ENCODE measurements at regions not wholly inside any gene's neighbourhood (a gene's known extent, or its start where the extent isn't known, plus 50 kb on each side); places are given as distances from the start of the nearest gene placed in this dataset.

DNA sequence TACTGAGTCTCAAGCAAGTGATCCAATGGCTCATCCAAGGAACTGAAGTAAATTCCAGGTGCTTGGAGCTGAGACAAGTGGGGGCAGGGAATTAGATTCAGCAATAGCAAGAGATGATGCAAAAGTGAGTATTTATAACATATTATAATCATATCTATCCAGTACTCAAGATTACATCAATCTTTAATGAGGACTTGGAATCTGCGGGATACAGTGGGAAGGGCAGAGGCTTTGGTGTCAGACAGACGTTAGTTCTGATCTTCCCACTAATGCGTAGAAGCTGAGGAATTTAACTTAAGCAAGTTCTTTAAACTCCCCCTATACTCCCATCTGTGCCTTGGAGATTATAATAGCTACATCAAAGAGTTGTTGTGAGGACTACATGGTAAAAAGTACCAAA lies 143.4 kb upstream of the NWD2 start:
- Histone ChIP-seq H3K79me2 (ENCODE audit: control insufficient read depth, low read length) (no peaks in the 10 kb centered on the region), H3K4me3 (ENCODE audit: low read length) (no peak overlapping the region), H3K9me2 (replicated peaks; ENCODE audit: control insufficient read depth, low read length) (no peaks in the 10 kb centered on the region), H4K20me1 (ENCODE audit: control insufficient read depth, insufficient read depth, low read depth, low read length) (no peaks in the 10 kb centered on the region), H3K27ac (ENCODE audit: low read depth, low read length) (no peak overlapping the region), H3F3A (ENCODE audit: control insufficient read depth, insufficient read depth) (no peaks in the 10 kb centered on the region), H3K36me3 (ENCODE audit: control insufficient read depth, low read length) (no peaks in the 10 kb centered on the region), H3K27me3 (ENCODE audit: control insufficient read depth, low read length) (no peaks in the 10 kb centered on the region), H3K4me1 (ENCODE audit: control insufficient read depth, low read length) (no peaks in the 10 kb centered on the region), H3K4me2 (ENCODE audit: low read length) (no peak overlapping the region), H3K9me3 (ENCODE audit: control insufficient read depth, insufficient read depth, low read length) (no peaks in the 10 kb centered on the region)
- TF ChIP-seq, protein P1, sequence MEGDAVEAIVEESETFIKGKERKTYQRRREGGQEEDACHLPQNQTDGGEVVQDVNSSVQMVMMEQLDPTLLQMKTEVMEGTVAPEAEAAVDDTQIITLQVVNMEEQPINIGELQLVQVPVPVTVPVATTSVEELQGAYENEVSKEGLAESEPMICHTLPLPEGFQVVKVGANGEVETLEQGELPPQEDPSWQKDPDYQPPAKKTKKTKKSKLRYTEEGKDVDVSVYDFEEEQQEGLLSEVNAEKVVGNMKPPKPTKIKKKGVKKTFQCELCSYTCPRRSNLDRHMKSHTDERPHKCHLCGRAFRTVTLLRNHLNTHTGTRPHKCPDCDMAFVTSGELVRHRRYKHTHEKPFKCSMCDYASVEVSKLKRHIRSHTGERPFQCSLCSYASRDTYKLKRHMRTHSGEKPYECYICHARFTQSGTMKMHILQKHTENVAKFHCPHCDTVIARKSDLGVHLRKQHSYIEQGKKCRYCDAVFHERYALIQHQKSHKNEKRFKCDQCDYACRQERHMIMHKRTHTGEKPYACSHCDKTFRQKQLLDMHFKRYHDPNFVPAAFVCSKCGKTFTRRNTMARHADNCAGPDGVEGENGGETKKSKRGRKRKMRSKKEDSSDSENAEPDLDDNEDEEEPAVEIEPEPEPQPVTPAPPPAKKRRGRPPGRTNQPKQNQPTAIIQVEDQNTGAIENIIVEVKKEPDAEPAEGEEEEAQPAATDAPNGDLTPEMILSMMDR (IDR thresholded peaks at IDR 0.05; ENCODE audit: low read depth, low read length, poor library complexity, severe bottlenecking): no peak
- no peak for TF ChIP-seq EZH2phosphoT487 (IDR thresholded peaks at IDR 0.05; ENCODE audit: borderline replicate concordance, low read length)

DNA sequence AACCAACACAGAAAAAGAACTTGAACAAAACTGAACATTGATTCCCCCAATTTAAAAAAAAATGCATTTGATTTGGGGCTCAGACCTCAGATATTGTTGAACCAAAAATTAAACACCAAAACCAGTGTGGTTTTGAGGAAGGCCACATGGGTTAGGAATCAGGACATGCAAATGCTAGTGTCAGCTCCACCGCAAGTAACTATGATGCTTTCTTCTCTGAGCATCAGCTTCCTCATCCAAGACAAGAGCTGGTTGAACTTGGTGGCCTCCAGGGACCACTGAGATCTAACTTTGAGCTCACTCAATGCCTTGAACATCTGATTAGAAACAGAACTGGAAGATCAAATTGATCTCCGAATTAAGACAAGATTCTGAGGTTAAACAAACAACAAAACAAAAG lies 142.9 kb upstream of the NWD2 start:
- H3F3A ChIP-seq (ENCODE audit: control insufficient read depth, insufficient read depth): no peaks in the 10 kb centered on the region
- no peak overlapping the region for H3K4me3 ChIP-seq (ENCODE audit: low read length)
- no peak overlapping the region for H3K27ac ChIP-seq (ENCODE audit: low read depth, low read length)
- H4K20me1 ChIP-seq (ENCODE audit: control insufficient read depth, insufficient read depth, low read depth, low read length): no peaks in the 10 kb centered on the region
- TF ChIP-seq, protein P1 (IDR thresholded peaks at IDR 0.05; ENCODE audit: low read depth, low read length, poor library complexity, severe bottlenecking): no peak
- no peak for TF ChIP-seq EZH2phosphoT487 (IDR thresholded peaks at IDR 0.05; ENCODE audit: borderline replicate concordance, low read length)
- H3K4me2 ChIP-seq (ENCODE audit: low read length): no peak overlapping the region
- no peaks in the 10 kb centered on the region for H3K9me2 ChIP-seq (replicated peaks; ENCODE audit: control insufficient read depth, low read length)
- no peaks in the 10 kb centered on the region for H3K9me3 ChIP-seq (ENCODE audit: control insufficient read depth, insufficient read depth, low read length)
- H3K27me3 ChIP-seq (ENCODE audit: control insufficient read depth, low read length): no peaks in the 10 kb centered on the region
- H3K4me1 ChIP-seq (ENCODE audit: control insufficient read depth, low read length): no peaks in the 10 kb centered on the region
- no peaks in the 10 kb centered on the region for H3K36me3 ChIP-seq (ENCODE audit: control insufficient read depth, low read length)
- no peaks in the 10 kb centered on the region for H3K79me2 ChIP-seq (ENCODE audit: control insufficient read depth, low read length)

DNA sequence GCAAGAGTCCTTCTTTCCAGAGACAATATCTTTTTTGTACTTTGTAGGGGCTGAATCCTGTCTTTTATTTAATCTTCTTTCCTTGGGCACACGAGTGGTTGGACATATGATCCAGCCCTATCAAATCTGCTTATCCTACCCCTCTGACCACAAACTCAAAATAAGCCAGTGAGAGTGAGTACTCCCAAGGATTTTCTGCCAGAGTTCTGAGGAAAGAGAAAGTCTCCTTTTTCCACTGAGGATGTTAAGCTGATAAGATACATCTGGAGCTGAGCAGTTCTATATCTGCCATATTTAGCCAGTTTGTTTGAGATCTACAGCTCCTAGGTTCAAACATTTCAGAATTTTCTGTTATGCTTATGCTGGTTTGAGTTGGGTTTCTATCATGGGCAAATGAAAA lies 134.8 kb upstream of the NWD2 start:
- no peak overlapping the region for H3K4me3 ChIP-seq (ENCODE audit: low read length)
- H4K20me1 ChIP-seq (ENCODE audit: control insufficient read depth, insufficient read depth, low read depth, low read length): no peaks in the 10 kb centered on the region
- no peaks in the 10 kb centered on the region for H3K79me2 ChIP-seq (ENCODE audit: control insufficient read depth, low read length)
- H3K4me1 ChIP-seq (ENCODE audit: control insufficient read depth, low read length): no peaks in the 10 kb centered on the region
- H3K36me3 ChIP-seq (ENCODE audit: control insufficient read depth, low read length): no peaks in the 10 kb centered on the region
- no peak for TF ChIP-seq EZH2phosphoT487 (IDR thresholded peaks at IDR 0.05; ENCODE audit: borderline replicate concordance, low read length)
- TF ChIP-seq, protein P1 (IDR thresholded peaks at IDR 0.05; ENCODE audit: low read depth, low read length, poor library complexity, severe bottlenecking): no peak
- H3F3A ChIP-seq (ENCODE audit: control insufficient read depth, insufficient read depth): no peaks in the 10 kb centered on the region
- no peaks in the 10 kb centered on the region for H3K9me3 ChIP-seq (ENCODE audit: control insufficient read depth, insufficient read depth, low read length)
- no peaks in the 10 kb centered on the region for H3K27me3 ChIP-seq (ENCODE audit: control insufficient read depth, low read length)
- no peak overlapping the region for H3K27ac ChIP-seq (ENCODE audit: low read depth, low read length)
- H3K9me2 ChIP-seq (replicated peaks; ENCODE audit: control insufficient read depth, low read length): no peaks in the 10 kb centered on the region
- no peak overlapping the region for H3K4me2 ChIP-seq (ENCODE audit: low read length)

DNA sequence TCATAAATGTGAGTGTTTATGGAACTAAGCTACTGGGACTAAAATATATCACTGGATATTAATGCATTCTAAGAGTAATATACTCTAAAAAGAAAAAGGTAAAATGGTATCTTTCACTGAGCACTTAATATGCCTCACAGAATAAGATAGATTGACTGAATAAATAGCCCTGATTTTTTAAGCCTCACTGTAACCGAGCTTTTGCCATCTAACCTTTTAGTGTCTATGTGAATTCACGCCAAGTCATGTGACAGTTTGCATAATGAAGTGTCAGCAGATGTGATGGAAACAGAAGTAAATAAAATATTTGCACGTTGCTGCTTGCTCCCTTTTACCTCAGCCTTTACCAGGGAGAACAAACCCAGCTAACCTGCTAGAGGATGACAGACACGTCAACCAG lies 119.7 kb upstream of the NWD2 start:
- no peaks in the 10 kb centered on the region for H3K4me1 ChIP-seq (ENCODE audit: control insufficient read depth, low read length)
- H3K9me3 ChIP-seq (ENCODE audit: control insufficient read depth, insufficient read depth, low read length): no peaks in the 10 kb centered on the region
- H4K20me1 ChIP-seq (ENCODE audit: control insufficient read depth, insufficient read depth, low read depth, low read length): no peaks in the 10 kb centered on the region
- no peaks in the 10 kb centered on the region for H3K79me2 ChIP-seq (ENCODE audit: control insufficient read depth, low read length)
- no peaks in the 10 kb centered on the region for H3K36me3 ChIP-seq (ENCODE audit: control insufficient read depth, low read length)
- H3K4me2 ChIP-seq (ENCODE audit: low read length): no peak overlapping the region
- TF ChIP-seq, protein P1 (IDR thresholded peaks at IDR 0.05; ENCODE audit: low read depth, low read length, poor library complexity, severe bottlenecking): no peak
- TF ChIP-seq EZH2phosphoT487 (IDR thresholded peaks at IDR 0.05; ENCODE audit: borderline replicate concordance, low read length): no peak
- no peaks in the 10 kb centered on the region for H3K27me3 ChIP-seq (ENCODE audit: control insufficient read depth, low read length)
- no peaks in the 10 kb centered on the region for H3F3A ChIP-seq (ENCODE audit: control insufficient read depth, insufficient read depth)
- H3K27ac ChIP-seq (ENCODE audit: low read depth, low read length): no peak overlapping the region
- no peaks in the 10 kb centered on the region for H3K9me2 ChIP-seq (replicated peaks; ENCODE audit: control insufficient read depth, low read length)
- no peak overlapping the region for H3K4me3 ChIP-seq (ENCODE audit: low read length)
